ENCODE measurements at regions not wholly inside any gene's neighbourhood (a gene's known extent, or its start where the extent isn't known, plus 50 kb on each side); places are given as distances from the start of the nearest gene placed in this dataset.

DNA sequence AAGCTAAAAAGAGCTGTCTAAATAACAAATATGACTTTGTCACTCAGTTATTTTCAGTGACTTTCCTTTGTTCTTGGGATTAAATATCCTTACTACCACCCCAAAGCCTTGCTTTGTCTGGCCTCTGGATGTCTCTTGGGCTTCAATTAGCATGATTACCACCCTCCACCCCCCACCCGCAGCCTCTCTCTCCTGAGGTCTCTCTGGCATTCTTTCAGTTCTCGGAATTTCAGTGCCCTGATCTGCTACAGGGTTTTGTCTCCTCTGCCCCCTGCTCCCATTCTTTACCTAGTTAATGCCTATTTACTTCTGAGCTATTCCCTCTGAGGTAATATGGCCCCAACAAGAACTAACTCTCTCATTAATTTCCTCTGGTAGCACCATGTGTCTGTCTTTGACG is 376.4 kb downstream of the DEPDC1B start:
- Mint-ChIP-seq H3K27me3 (ENCODE audit: low read depth) (no peaks in the 10 kb centered on the region), H3K4me3 (no peak overlapping the region), H3K36me3 (ENCODE audit: low read depth) (no peaks in the 10 kb centered on the region), H3K27ac (no peak overlapping the region), H3K4me1 (no peaks in the 10 kb centered on the region), H3K9me3 (peaks cover 31% of the 10 kb centered on the region)
- TF ChIP-seq, protein P1, sequence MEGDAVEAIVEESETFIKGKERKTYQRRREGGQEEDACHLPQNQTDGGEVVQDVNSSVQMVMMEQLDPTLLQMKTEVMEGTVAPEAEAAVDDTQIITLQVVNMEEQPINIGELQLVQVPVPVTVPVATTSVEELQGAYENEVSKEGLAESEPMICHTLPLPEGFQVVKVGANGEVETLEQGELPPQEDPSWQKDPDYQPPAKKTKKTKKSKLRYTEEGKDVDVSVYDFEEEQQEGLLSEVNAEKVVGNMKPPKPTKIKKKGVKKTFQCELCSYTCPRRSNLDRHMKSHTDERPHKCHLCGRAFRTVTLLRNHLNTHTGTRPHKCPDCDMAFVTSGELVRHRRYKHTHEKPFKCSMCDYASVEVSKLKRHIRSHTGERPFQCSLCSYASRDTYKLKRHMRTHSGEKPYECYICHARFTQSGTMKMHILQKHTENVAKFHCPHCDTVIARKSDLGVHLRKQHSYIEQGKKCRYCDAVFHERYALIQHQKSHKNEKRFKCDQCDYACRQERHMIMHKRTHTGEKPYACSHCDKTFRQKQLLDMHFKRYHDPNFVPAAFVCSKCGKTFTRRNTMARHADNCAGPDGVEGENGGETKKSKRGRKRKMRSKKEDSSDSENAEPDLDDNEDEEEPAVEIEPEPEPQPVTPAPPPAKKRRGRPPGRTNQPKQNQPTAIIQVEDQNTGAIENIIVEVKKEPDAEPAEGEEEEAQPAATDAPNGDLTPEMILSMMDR (IDR thresholded peaks at IDR 0.05; ENCODE audit: unreplicated experiment in 3 of 3) = no peak

GRCh38 chr5:60312098-60312497 is 387.9 kb downstream of the DEPDC1B start:
- no peaks in the 10 kb centered on the region for H3K27me3 Mint-ChIP-seq (ENCODE audit: low read depth)
- H3K4me1 Mint-ChIP-seq = no peaks in the 10 kb centered on the region
- no peaks in the 10 kb centered on the region for H3K36me3 Mint-ChIP-seq (ENCODE audit: low read depth)
- no peak overlapping the region for H3K4me3 Mint-ChIP-seq
- H3K27ac Mint-ChIP-seq = no peak overlapping the region
- TF ChIP-seq, protein P1 (IDR thresholded peaks at IDR 0.05; ENCODE audit: unreplicated experiment in 3 of 3) = no peak
- peaks cover 5% of the 10 kb centered on the region for H3K9me3 Mint-ChIP-seq

- Mint-ChIP-seq H3K36me3 (ENCODE audit: low read depth) (no peaks in the 10 kb centered on the region), H3K4me3 (no peak overlapping the region), H3K9me3 (peaks cover 15% of the 10 kb centered on the region), H3K27ac (no peak overlapping the region), H3K27me3 (ENCODE audit: low read depth) (no peaks in the 10 kb centered on the region), H3K4me1 (no peaks in the 10 kb centered on the region)
- TF ChIP-seq, protein P1 (IDR thresholded peaks at IDR 0.05; ENCODE audit: unreplicated experiment in 3 of 3) = no peak
These were observed 400.0 kb downstream of the DEPDC1B start for GRCh38 chr5:60299944-60300343.

GRCh38 chr5:60297658-60298057 is 402.3 kb downstream of the DEPDC1B start:
- no peaks in the 10 kb centered on the region for H3K27me3 Mint-ChIP-seq (ENCODE audit: low read depth)
- H3K27ac Mint-ChIP-seq = no peak overlapping the region
- no peaks in the 10 kb centered on the region for H3K36me3 Mint-ChIP-seq (ENCODE audit: low read depth)
- H3K9me3 Mint-ChIP-seq = peaks cover 12% of the 10 kb centered on the region
- no peak overlapping the region for H3K4me3 Mint-ChIP-seq
- TF ChIP-seq, protein P1 (IDR thresholded peaks at IDR 0.05; ENCODE audit: unreplicated experiment in 3 of 3) = no peak
- no peaks in the 10 kb centered on the region for H3K4me1 Mint-ChIP-seq

GRCh38 chr5:60295423-60295822 is 401.9 kb upstream of the PDE4D start:
- peaks cover 5% of the 10 kb centered on the region for H3K9me3 Mint-ChIP-seq
- no peak overlapping the region for H3K4me3 Mint-ChIP-seq
- TF ChIP-seq, protein P1 (IDR thresholded peaks at IDR 0.05; ENCODE audit: unreplicated experiment in 3 of 3) = peak; percentile 27 to 47 (median 38)
- H3K4me1 Mint-ChIP-seq = no peaks in the 10 kb centered on the region
- H3K27ac Mint-ChIP-seq = no peak overlapping the region
- no peaks in the 10 kb centered on the region for H3K36me3 Mint-ChIP-seq (ENCODE audit: low read depth)
- H3K27me3 Mint-ChIP-seq (ENCODE audit: low read depth) = no peaks in the 10 kb centered on the region

DNA sequence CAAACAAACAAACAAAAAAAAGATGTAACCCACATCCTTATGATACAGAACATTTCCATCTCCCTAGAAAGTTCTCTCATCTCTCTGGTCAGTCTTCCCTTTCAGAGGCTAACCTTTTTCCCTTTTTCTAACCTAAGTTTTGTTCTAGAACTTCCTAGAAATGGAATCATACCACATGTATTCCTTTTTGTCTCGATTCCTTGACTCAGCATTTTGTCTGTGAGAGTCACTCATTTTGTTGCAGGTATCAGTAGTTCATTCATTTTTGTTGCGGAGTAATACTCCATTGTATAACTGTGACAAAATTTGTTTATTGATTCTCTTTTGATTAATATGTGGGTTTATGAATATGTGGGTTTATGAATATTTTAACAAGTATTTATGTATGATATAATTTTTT is 400.0 kb upstream of the PDE4D start:
- Mint-ChIP-seq H3K4me3 (no peak overlapping the region), H3K9me3 (no peaks in the 10 kb centered on the region), H3K4me1 (no peaks in the 10 kb centered on the region), H3K27me3 (ENCODE audit: low read depth) (no peaks in the 10 kb centered on the region), H3K27ac (no peak overlapping the region), H3K36me3 (ENCODE audit: low read depth) (no peaks in the 10 kb centered on the region)
- TF ChIP-seq, protein P1 (IDR thresholded peaks at IDR 0.05; ENCODE audit: unreplicated experiment in 3 of 3) = no peak
